HG02885 (cell line): ENCODE measurements at regions not wholly inside any gene's neighbourhood (a gene's known extent, or its start where the extent isn't known, plus 50 kb on each side); places are given as distances from the start of the nearest gene placed in this dataset.

Source experiments
- ATAC-seq: cut with Tn5 transposase; IDR thresholded peaks from one replicate; pipeline ENCODE4 v1.9.1; 2021; ENCODE audit warnings: mild to moderate bottlenecking; ENCODE audit not compliant: unreplicated experiment, poor library complexity

DNA sequence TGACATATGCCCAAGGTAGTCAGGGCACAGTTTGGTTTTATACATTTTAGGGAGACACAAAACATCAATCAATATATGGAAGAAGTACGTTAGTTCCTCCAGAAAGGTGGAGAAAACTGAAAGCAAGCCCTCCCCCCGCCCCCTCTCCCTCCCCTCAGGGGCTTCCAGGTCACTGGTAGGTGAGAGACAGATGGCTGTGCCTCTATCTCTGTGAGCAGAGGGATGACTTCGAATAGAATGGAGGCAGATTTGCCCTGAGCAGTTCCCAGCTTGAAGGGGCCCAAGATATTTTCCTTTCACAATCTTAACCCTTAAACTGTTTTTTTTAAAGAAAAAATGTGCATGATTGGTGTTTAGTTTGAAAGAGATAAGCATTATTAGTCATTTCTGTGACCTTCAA, 114.0 kb downstream of the PCDH10 start:
- no peak for ATAC-seq

DNA sequence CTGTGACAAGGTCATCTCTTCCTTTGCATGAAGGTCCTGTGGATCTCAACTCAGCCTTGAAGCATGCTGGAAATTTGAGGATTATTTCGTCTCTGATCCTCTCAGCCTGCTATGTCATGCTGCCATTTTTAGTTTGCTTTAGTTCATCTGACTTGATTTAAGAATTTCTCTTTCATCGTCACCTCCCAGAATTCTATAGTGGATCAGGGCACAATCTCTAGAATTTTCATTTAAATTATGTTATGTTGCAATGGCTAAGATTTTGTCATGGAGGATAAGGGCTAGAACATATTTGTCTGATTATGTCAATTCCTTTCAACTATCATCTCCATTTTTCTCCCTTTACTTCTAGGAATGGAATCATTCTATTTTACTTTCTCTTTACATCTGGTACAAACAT, 98.8 kb downstream of the PCDH10 start:
- no peak for ATAC-seq

DNA sequence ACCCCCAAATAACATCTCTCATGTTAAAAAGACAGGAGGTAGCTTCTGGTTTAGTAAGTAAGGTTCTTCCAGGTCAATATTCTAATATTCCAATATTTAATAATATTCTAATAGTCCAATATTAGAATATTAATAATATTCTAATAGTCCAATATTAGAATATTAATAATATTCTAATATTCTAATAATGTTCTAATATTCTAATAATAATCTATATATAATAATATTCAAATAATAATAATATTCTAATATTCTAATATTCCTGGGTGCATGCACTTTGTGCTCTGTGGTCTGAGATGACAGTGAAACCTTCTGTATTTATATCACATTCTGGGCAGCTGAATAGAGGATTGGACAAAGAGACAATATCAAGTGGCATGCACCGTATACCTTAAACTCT, 96.1 kb downstream of the PCDH10 start:
- no peak for ATAC-seq
